DMS79 treated with DMSO at 0.1 percent for 48 hours (cell line): ENCODE measurements at regions not wholly inside any gene's neighbourhood (a gene's known extent, or its start where the extent isn't known, plus 50 kb on each side); places are given as distances from the start of the nearest gene placed in this dataset.

Experiments used
- DNase-seq: peaks from one replicate; lab custom pipeline; 2025; lab: John Stamatoyannopoulos, UW

- DNase-seq = peak; percentile 37
Measured at GRCh38 chr15:31263751-31264558, 62.7 kb upstream of the KLF13 start.

GRCh38 chr15:31264559-31265089 is 62.0 kb upstream of the KLF13 start:
- DNase-seq = no peak

GRCh38 chr15:31265090-31265870 is 61.4 kb upstream of the KLF13 start:
- peak; percentile 5 for DNase-seq

- DNase-seq = no peak
Measured at GRCh38 chr15:31265871-31266711, 60.5 kb upstream of the KLF13 start.

GRCh38 chr15:31266712-31267111 is 59.9 kb upstream of the KLF13 start:
- DNase-seq = no peak

GRCh38 chr15:31267161-31268107 is 59.2 kb upstream of the KLF13 start:
- DNase-seq = no peak

GRCh38 chr15:31268108-31268501 is 58.5 kb upstream of the KLF13 start:
- no peak for DNase-seq

- peak; percentile 76 for DNase-seq
Measured at GRCh38 chr15:31268911-31269784, 57.5 kb upstream of the KLF13 start.

GRCh38 chr15:31269816-31270575 is 56.6 kb upstream of the KLF13 start:
- DNase-seq = no peak

- no peak for DNase-seq
Measured at GRCh38 chr15:31270767-31271166, 55.9 kb upstream of the KLF13 start.

GRCh38 chr15:31271224-31271635 is 55.4 kb upstream of the KLF13 start:
- no peak for DNase-seq

GRCh38 chr15:31271711-31272557 is 54.7 kb upstream of the KLF13 start:
- no peak for DNase-seq

- DNase-seq = peak; percentile 10
Measured at GRCh38 chr15:31272558-31273257, 53.9 kb upstream of the KLF13 start.

- no peak for DNase-seq
Measured at GRCh38 chr15:31273258-31273941, 53.2 kb upstream of the KLF13 start.

GRCh38 chr15:31274496-31275330 is 51.9 kb upstream of the KLF13 start:
- DNase-seq = no peak
